Transverse colon (tissue), 4 donors: ENCODE measurements at regions not wholly inside any gene's neighbourhood (a gene's known extent, or its start where the extent isn't known, plus 50 kb on each side); places are given as distances from the start of the nearest gene placed in this dataset.

ENCODE experiments used
- CTCF ChIP-seq, 5 experiments: fragments of 200-600 bp in 3 of 5; fragments of 450-650 bp in 2 of 5; sonication (generic) in 3 of 5; IDR thresholded peaks; 1 replicate in 2 of 5; 2 replicates in 3 of 5; pipeline ENCODE4 v1.5.1; 2016 to 2017; ENCODE audit warnings: antibody characterized with exemption in 5 of 5, inconsistent platforms in 3 of 5, mild to moderate bottlenecking in 2 of 5, moderate library complexity in 1 of 5
- EP300 ChIP-seq: sonication (generic); formaldehyde crosslinking; IDR thresholded peaks from one replicate; pipeline ENCODE4 v1.6.1; 2017; ENCODE audit warnings: antibody characterized with exemption, low read depth
- POLR2A ChIP-seq: fragments of 450-650 bp; IDR thresholded peaks from one replicate; pipeline ENCODE4 v1.6.1; 2016; ENCODE audit warnings: antibody characterized with exemption, mild to moderate bottlenecking, moderate library complexity
- POLR2AphosphoS5 ChIP-seq, 3 donors: sonication (generic); formaldehyde crosslinking; IDR thresholded peaks; one replicate each; pipeline ENCODE4 v1.6.1; 2016; ENCODE audit warnings: antibody characterized with exemption in 3 of 3

- TF ChIP-seq POLR2A (no peak), CTCF (IDR thresholded peaks at IDR 0.05) (no peak), EP300 (no peak), POLR2AphosphoS5 (IDR thresholded peaks at IDR 0.05) (no peak)
Observed at GRCh38 chr1:59238333-59238934, 58.5 kb upstream of the FGGY start.
